Heart left ventricle (tissue), 16 donors: ENCODE measurements at regions not wholly inside any gene's neighbourhood (a gene's known extent, or its start where the extent isn't known, plus 50 kb on each side); places are given as distances from the start of the nearest gene placed in this dataset.

Experiments
- ATAC-seq, 4 donors: fragments of 200-7000 bp; cut with Tn5 transposase; one replicate each; pipeline ENCODE4 v1.9.1; 2020 to 2022; ENCODE audit warnings: moderate library complexity in 4 of 4, mild to moderate bottlenecking in 3 of 4, moderate number of reproducible peaks in 1 of 4
- DNase-seq, 5 donors: peaks; one replicate each; pipeline ENCODE4 v3.0.0-alpha.2; 2020
- H3K27ac ChIP-seq, 12 donors: fragments of 200-600 bp; sonication (generic) in 4 of 12; one replicate each; pipeline versions ENCODE4 v1.5.0 to v1.8.0; 2016 to 2022; ENCODE audit warnings: mild to moderate bottlenecking in 2 of 12
- H3K27me3 ChIP-seq, 9 donors: fragments of 200-600 bp; sonication (generic) in 2 of 9; one replicate each; pipeline versions ENCODE4 v1.5.1 to v1.8.0; 2016 to 2022; ENCODE audit warnings: mild to moderate bottlenecking in 3 of 9
- H3K36me3 ChIP-seq, 9 donors: fragments of 200-600 bp; sonication (generic) in 2 of 9; one replicate each; pipeline versions ENCODE4 v1.5.0 to v1.8.0; 2018 to 2022; ENCODE audit warnings: mild to moderate bottlenecking in 2 of 9
- H3K4me1 ChIP-seq, 12 donors: fragments of 200-600 bp; sonication (generic) in 4 of 12; one replicate each; pipeline versions ENCODE4 v1.5.0 to v1.8.0; 2016 to 2022; ENCODE audit warnings: mild to moderate bottlenecking in 3 of 12
- H3K4me3 ChIP-seq, 12 donors: fragments of 200-600 bp; sonication (generic) in 4 of 12; one replicate each; pipeline versions ENCODE4 v1.5.0 to v1.8.0; 2017 to 2022; ENCODE audit warnings: mild to moderate bottlenecking in 9 of 12, moderate library complexity in 4 of 12
- H3K9me3 ChIP-seq, 12 donors: fragments of 200-600 bp; sonication (generic) in 4 of 12; one replicate each; pipeline versions ENCODE4 v1.5.0 to v1.8.0; 2016 to 2022; ENCODE audit warnings: mild to moderate bottlenecking in 1 of 12
- CTCF ChIP-seq, 12 donors: fragments of 200-600 bp; sonication (generic) in 4 of 12; IDR thresholded peaks; one replicate each; pipeline versions ENCODE4 v1.5.0 to v1.8.0; 2018 to 2022; ENCODE audit warnings: antibody characterized with exemption in 12 of 12, mild to moderate bottlenecking in 5 of 12
- POLR2A ChIP-seq, 2 donors: fragments of 450-650 bp; IDR thresholded peaks; one replicate each; pipeline ENCODE4 v1.6.1; 2017; ENCODE audit warnings: antibody characterized with exemption in 2 of 2, mild to moderate bottlenecking in 2 of 2, moderate library complexity in 2 of 2
- WGBS, 4 donors: extraction: QIAGEN DNeasy Blood & Tissue Kit in 2 of 4; methylation state at CpG; one replicate each; pipeline versions ENCODE4 v1.1.5 to v1.1.7; 2013 to 2018; 5-methylcytosine and 5-hydroxymethylcytosine counted together
- intact Hi-C, 10 donors: fragments of 100-400 bp; cut with DNase I; formaldehyde crosslinking; loops; one replicate each; pipeline versions ENCODE4 v1.11.1 to v1.14.2; 2022
- donor health status: ischemic (EF 13 %, LVEDD 7.1; RV severe dilation, severe dysfunction).
- donor health status: healthy with polysubstance abuse.
- donor health status: DM: no; HTN: yes; CAD: no.
- donor health status: DM: no; HTN: no; CAD: no.
- donor health status: ischemic (EF 25% LVEDD 6.9; RV normal size, moderate dysfunction).
- donor health status: ischemic (EF 25% LVEDD 5.7; RV mildly dilated, moderate dysfunction).
- donor health status: healthy.
- donor health status: DM: yes; HTN: yes; CAD: no.
- donor health status: ischemic (EF 35%, LVEDD 5.7; RV mildly dilated, moderate dysfunction).
- donor health status: nonischemic (EF 11% LVEDD 7.7; RV severe dilation, severe dysfunction).
- donor health status: DM: yes; HTN: yes; CAD: no.
- donor health status: PGD.
- donor health status: ischemic (EF 29% LVEDD 5.4; RV normal size, mild dysfunction).
- donor health status: nonischemic (EF 23%, LVEDD 6.1; RV moderate dilation, normal function).

- TF ChIP-seq CTCF (IDR thresholded peaks at IDR 0.05) (no peak), POLR2A (IDR thresholded peaks at IDR 0.05) (no peak)
- 82 to 84% (median 83%) methylated on average over 2 of the region's 2 CpGs for WGBS, 4 donors
- ATAC-seq (no peak), DNase-seq (no peak)
- no peaks in the 10 kb centered on the region for H3K27me3 ChIP-seq
- no peak overlapping the region for H3K4me3 ChIP-seq
- no peaks in the 10 kb centered on the region for H3K36me3 ChIP-seq
- peaks cover 0 to 3% (median 0%) of the 10 kb centered on the region in 12 donors for H3K9me3 ChIP-seq
- peaks cover 0 to 21% (median 0%) of the 10 kb centered on the region in 12 donors for H3K4me1 ChIP-seq
- intact Hi-C loops, result no loop called here
- no peak overlapping the region for H3K27ac ChIP-seq
Observed at GRCh38 chr2:191489177-191489576, 188.8 kb upstream of the NABP1 start.

GRCh38 chr2:191496838-191497237, 181.1 kb upstream of the NABP1 start:
- no peak overlapping the region for H3K4me3 ChIP-seq
- H3K27ac ChIP-seq, result no peak overlapping the region
- ATAC-seq (no peak), DNase-seq (no peak)
- no peaks in the 10 kb centered on the region for H3K27me3 ChIP-seq
- peaks cover 0 to 24% (median 13%) of the 10 kb centered on the region in 12 donors for H3K4me1 ChIP-seq
- TF ChIP-seq CTCF (IDR thresholded peaks at IDR 0.05) (no peak), POLR2A (IDR thresholded peaks at IDR 0.05) (no peak)
- H3K9me3 ChIP-seq, result no peaks in the 10 kb centered on the region
- H3K36me3 ChIP-seq, result no peaks in the 10 kb centered on the region
- intact Hi-C loops, result loop anchor here in 3 of 10 donors (5.0 to 10.0 kb wide), 3 partner anchors 82 to 280 kb away; no protein-coding TSS in a partner anchor
- 90 to 98% (median 96%) methylated on average over 2 of the region's 2 CpGs for WGBS, 4 donors

GRCh38 chr2:191497822-191498221, 180.1 kb upstream of the NABP1 start:
- ATAC-seq, result peak in 3 of 4 donors; percentile 19 to 35 (median 23)
- no peaks in the 10 kb centered on the region for H3K9me3 ChIP-seq
- H3K4me1 ChIP-seq, result peaks cover 0 to 24% (median 13%) of the 10 kb centered on the region in 12 donors
- no peak for TF ChIP-seq CTCF (IDR thresholded peaks at IDR 0.05)
- no peak for TF ChIP-seq POLR2A (IDR thresholded peaks at IDR 0.05)
- no peaks in the 10 kb centered on the region for H3K27me3 ChIP-seq
- no peak overlapping the region for H3K27ac ChIP-seq
- no peak overlapping the region for H3K4me3 ChIP-seq
- intact Hi-C loops, result loop anchor here in 3 of 10 donors (5.0 to 10.0 kb wide), 3 partner anchors 83 to 281 kb away; no protein-coding TSS in a partner anchor
- H3K36me3 ChIP-seq, result no peaks in the 10 kb centered on the region
- WGBS, 4 donors, result 39 to 46% (median 42%) methylated on average over 3 of the region's 3 CpGs
- no peak for DNase-seq

- peaks cover 0 to 24% (median 13%) of the 10 kb centered on the region in 12 donors for H3K4me1 ChIP-seq
- no peak overlapping the region for H3K27ac ChIP-seq
- ATAC-seq (no peak), DNase-seq (no peak)
- H3K4me3 ChIP-seq, result no peak overlapping the region
- no peaks in the 10 kb centered on the region for H3K9me3 ChIP-seq
- TF ChIP-seq POLR2A (IDR thresholded peaks at IDR 0.05) (no peak), CTCF (IDR thresholded peaks at IDR 0.05) (no peak)
- 88 to 91% (median 89%) methylated on average over 5 of the region's 5 CpGs for WGBS, 4 donors
- H3K27me3 ChIP-seq, result no peaks in the 10 kb centered on the region
- intact Hi-C loops, result loop anchor here in 3 of 10 donors (5.0 to 10.0 kb wide), 3 partner anchors 84 to 282 kb away; no protein-coding TSS in a partner anchor
- no peaks in the 10 kb centered on the region for H3K36me3 ChIP-seq
Observed at GRCh38 chr2:191499050-191499449, 178.9 kb upstream of the NABP1 start.
